Smooth muscle cell (in vitro differentiated cells): ENCODE measurements at regions not wholly inside any gene's neighbourhood (a gene's known extent, or its start where the extent isn't known, plus 50 kb on each side); places are given as distances from the start of the nearest gene placed in this dataset.

ENCODE experiments used
- DNase-seq: peaks from one replicate; lab custom pipeline; 2025; ENCODE audit not compliant: unreplicated experiment; lab: John Stamatoyannopoulos, UW
- H2AFZ ChIP-seq: fragments of 200-600 bp; sonication (generic); 2 replicates; pipeline ENCODE4 v1.6.0; 2016; ENCODE audit warnings: antibody characterized with exemption, low read depth, mild to moderate bottlenecking
- H3F3A ChIP-seq: fragments of 200-600 bp; sonication (generic); 2 replicates; pipeline ENCODE4 v1.6.0; 2017; ENCODE audit warnings: antibody characterized with exemption, low read depth
- H3K27ac ChIP-seq: fragments of 200-600 bp; sonication (generic); 2 replicates; pipeline ENCODE4 v1.5.1; 2016; ENCODE audit warnings: low read depth, mild to moderate bottlenecking
- H3K27me3 ChIP-seq: fragments of 200-600 bp; sonication (generic); 2 replicates; pipeline ENCODE4 v1.6.1; 2016; ENCODE audit warnings: low read depth, mild to moderate bottlenecking
- H3K36me3 ChIP-seq: fragments of 200-600 bp; sonication (generic); 2 replicates; pipeline ENCODE4 v1.5.1; 2016; ENCODE audit warnings: low read depth
- H3K4me1 ChIP-seq: fragments of 200-600 bp; sonication (generic); 2 replicates; pipeline ENCODE4 v1.5.1; 2016; ENCODE audit warnings: low read depth
- H3K4me2 ChIP-seq: fragments of 200-600 bp; sonication (generic); 2 replicates; pipeline ENCODE4 v1.6.0; 2016; ENCODE audit warnings: mild to moderate bottlenecking
- H3K4me3 ChIP-seq: fragments of 200-600 bp; sonication (generic); 2 replicates; pipeline ENCODE4 v1.5.1; 2016; ENCODE audit warnings: mild to moderate bottlenecking
- H3K79me2 ChIP-seq: fragments of 200-600 bp; sonication (generic); 2 replicates; pipeline ENCODE4 v1.6.0; 2016; ENCODE audit warnings: low read depth, mild to moderate bottlenecking
- H3K9ac ChIP-seq: fragments of 200-600 bp; sonication (generic); 2 replicates; pipeline ENCODE4 v1.6.0; 2016; ENCODE audit warnings: low read depth
- H3K9me3 ChIP-seq: fragments of 200-600 bp; sonication (generic); replicated peaks from 2 replicates; pipeline ENCODE4 v1.5.1; 2016; ENCODE audit warnings: low read depth
- H4K20me1 ChIP-seq: fragments of 200-600 bp; sonication (generic); 2 replicates; pipeline ENCODE4 v1.6.0; 2016; ENCODE audit warnings: low read depth
- CTCF ChIP-seq: fragments of 200-600 bp; sonication (generic); IDR thresholded peaks from 2 replicates; pipeline ENCODE4 v1.5.1; 2017; ENCODE audit warnings: borderline replicate concordance, mild to moderate bottlenecking, antibody characterized with exemption; ENCODE audit not compliant: insufficient read depth, poor library complexity, severe bottlenecking
- WGBS: methylation state at CpG from one replicate; pipeline ENCODE4 v1.1.7; 2016; ENCODE audit warnings: low lambda C conversion rate; 5-methylcytosine and 5-hydroxymethylcytosine counted together

- no peaks in the 10 kb centered on the region for H3K9me3 ChIP-seq
- TF ChIP-seq CTCF, result no peak
- H3K79me2 ChIP-seq, result no peaks in the 10 kb centered on the region
- no peaks in the 10 kb centered on the region for H3K36me3 ChIP-seq
- no peak overlapping the region for H3K9ac ChIP-seq
- H3K4me1 ChIP-seq, result no peaks in the 10 kb centered on the region
- H3K4me2 ChIP-seq, result no peak overlapping the region
- no peak for DNase-seq
- H4K20me1 ChIP-seq, result no peaks in the 10 kb centered on the region
- H3K27ac ChIP-seq, result no peak overlapping the region
- H3F3A ChIP-seq, result no peaks in the 10 kb centered on the region
- H3K4me3 ChIP-seq, result no peak overlapping the region
- H2AFZ ChIP-seq, result no peak overlapping the region
- 82% methylated on average over 5 of the region's 5 CpGs for WGBS
- no peaks in the 10 kb centered on the region for H3K27me3 ChIP-seq
Observed at GRCh38 chr11:31902706-31903105, 91.6 kb upstream of the PAX6 start.

GRCh38 chr11:31895926-31896325 is 84.8 kb upstream of the PAX6 start:
- H2AFZ ChIP-seq, result no peak overlapping the region
- DNase-seq, result no peak
- H4K20me1 ChIP-seq, result no peaks in the 10 kb centered on the region
- H3K4me2 ChIP-seq, result no peak overlapping the region
- H3K4me1 ChIP-seq, result peaks cover 6% of the 10 kb centered on the region
- WGBS, result 91% methylated on average over 1 of the region's 1 CpG
- no peak overlapping the region for H3K27ac ChIP-seq
- peaks cover 4% of the 10 kb centered on the region for H3K27me3 ChIP-seq
- TF ChIP-seq CTCF, result no peak
- no peak overlapping the region for H3K4me3 ChIP-seq
- no peak overlapping the region for H3K9ac ChIP-seq
- H3K79me2 ChIP-seq, result no peaks in the 10 kb centered on the region
- no peaks in the 10 kb centered on the region for H3K36me3 ChIP-seq
- H3F3A ChIP-seq, result no peaks in the 10 kb centered on the region
- no peaks in the 10 kb centered on the region for H3K9me3 ChIP-seq

GRCh38 chr11:31887180-31887579 is 76.1 kb upstream of the PAX6 start:
- no peaks in the 10 kb centered on the region for H3K79me2 ChIP-seq
- H3K4me1 ChIP-seq, result peaks cover 11% of the 10 kb centered on the region
- 72% methylated on average over 6 of the region's 6 CpGs for WGBS
- peaks cover 4% of the 10 kb centered on the region for H3K27me3 ChIP-seq
- H3F3A ChIP-seq, result no peaks in the 10 kb centered on the region
- H3K9me3 ChIP-seq, result no peaks in the 10 kb centered on the region
- DNase-seq, result no peak
- no peak overlapping the region for H3K27ac ChIP-seq
- no peak overlapping the region for H2AFZ ChIP-seq
- no peak overlapping the region for H3K9ac ChIP-seq
- no peaks in the 10 kb centered on the region for H4K20me1 ChIP-seq
- H3K4me3 ChIP-seq, result no peak overlapping the region
- TF ChIP-seq CTCF, result no peak
- no peaks in the 10 kb centered on the region for H3K36me3 ChIP-seq
- H3K4me2 ChIP-seq, result no peak overlapping the region

- Histone ChIP-seq H3K4me1 (peaks cover 11% of the 10 kb centered on the region), H3K27ac (no peak overlapping the region), H3K79me2 (no peaks in the 10 kb centered on the region), H2AFZ (no peak overlapping the region), H4K20me1 (no peaks in the 10 kb centered on the region), H3K9ac (no peak overlapping the region), H3F3A (no peaks in the 10 kb centered on the region), H3K27me3 (no peaks in the 10 kb centered on the region), H3K4me2 (no peak overlapping the region), H3K9me3 (no peaks in the 10 kb centered on the region), H3K36me3 (no peaks in the 10 kb centered on the region), H3K4me3 (no peak overlapping the region)
- TF ChIP-seq CTCF, result no peak
- 84% methylated on average over 3 of the region's 3 CpGs for WGBS
- DNase-seq, result no peak
Observed at GRCh38 chr11:31884080-31884479, 73.0 kb upstream of the PAX6 start.
